ELR (cell line): ENCODE measurements at regions not wholly inside any gene's neighbourhood (a gene's known extent, or its start where the extent isn't known, plus 50 kb on each side); places are given as distances from the start of the nearest gene placed in this dataset.

Experiments used
- DNase-seq: peaks from one replicate; pipeline ENCODE4 v3.0.0-alpha.2; 2015; ENCODE audit warnings: low read depth

GRCh38 chr1:79122521-79122920, 116.0 kb upstream of the ADGRL4 start:
- DNase-seq = no peak

- DNase-seq = no peak
Observed at GRCh38 chr1:79117376-79117775, 110.8 kb upstream of the ADGRL4 start.

GRCh38 chr1:79113836-79114235, 107.3 kb upstream of the ADGRL4 start:
- DNase-seq = no peak

GRCh38 chr1:79110749-79111148, 104.2 kb upstream of the ADGRL4 start:
- DNase-seq = no peak

- DNase-seq = no peak
Observed at GRCh38 chr1:79109445-79109844, 102.9 kb upstream of the ADGRL4 start.

GRCh38 chr1:79105500-79105899, 99.0 kb upstream of the ADGRL4 start:
- no peak for DNase-seq

GRCh38 chr1:79104617-79105016, 98.1 kb upstream of the ADGRL4 start:
- no peak for DNase-seq

GRCh38 chr1:79100385-79100784, 93.9 kb upstream of the ADGRL4 start:
- peak; percentile 75 for DNase-seq

GRCh38 chr1:79090985-79091384, 84.5 kb upstream of the ADGRL4 start:
- peak; percentile 26 for DNase-seq

GRCh38 chr1:79089946-79090345, 83.4 kb upstream of the ADGRL4 start:
- no peak for DNase-seq

GRCh38 chr1:79082233-79082632, 75.7 kb upstream of the ADGRL4 start:
- DNase-seq = no peak

GRCh38 chr1:79079770-79080169, 73.2 kb upstream of the ADGRL4 start:
- peak; percentile 84 for DNase-seq

- no peak for DNase-seq
Observed at GRCh38 chr1:79074975-79075374, 68.4 kb upstream of the ADGRL4 start.

GRCh38 chr1:79069828-79070227, 63.3 kb upstream of the ADGRL4 start:
- no peak for DNase-seq

- no peak for DNase-seq
Observed at GRCh38 chr1:79059341-79059740, 52.8 kb upstream of the ADGRL4 start.
